SU-DHL-6 (cell line): ENCODE measurements at regions not wholly inside any gene's neighbourhood (a gene's known extent, or its start where the extent isn't known, plus 50 kb on each side); places are given as distances from the start of the nearest gene placed in this dataset.

Source experiments
- CTCF ChIP-seq: fragments of 200-600 bp; sonication (generic); IDR thresholded peaks from one replicate; pipeline ENCODE4 v1.5.1; 2017; ENCODE audit warnings: antibody characterized with exemption, mild to moderate bottlenecking, low read length, moderate library complexity; ENCODE audit not compliant: insufficient read depth, poor library complexity, severe bottlenecking
- EZH2phosphoT487 ChIP-seq: fragments of 200-600 bp; sonication (generic), shearing (Covaris generic); conservative IDR thresholded peaks from 2 replicates; pipeline ENCODE4 v1.6.1; 2018; ENCODE audit warnings: mild to moderate bottlenecking, antibody characterized with exemption, low read length, moderate library complexity, mixed read lengths

- no peak for TF ChIP-seq CTCF
- TF ChIP-seq EZH2phosphoT487, result no peak
These were observed 222.4 kb upstream of the ESRRG start for GRCh38 chr1:216945538-216946080.
